ENCODE measurements at regions not wholly inside any gene's neighbourhood (a gene's known extent, or its start where the extent isn't known, plus 50 kb on each side); places are given as distances from the start of the nearest gene placed in this dataset.

DNA sequence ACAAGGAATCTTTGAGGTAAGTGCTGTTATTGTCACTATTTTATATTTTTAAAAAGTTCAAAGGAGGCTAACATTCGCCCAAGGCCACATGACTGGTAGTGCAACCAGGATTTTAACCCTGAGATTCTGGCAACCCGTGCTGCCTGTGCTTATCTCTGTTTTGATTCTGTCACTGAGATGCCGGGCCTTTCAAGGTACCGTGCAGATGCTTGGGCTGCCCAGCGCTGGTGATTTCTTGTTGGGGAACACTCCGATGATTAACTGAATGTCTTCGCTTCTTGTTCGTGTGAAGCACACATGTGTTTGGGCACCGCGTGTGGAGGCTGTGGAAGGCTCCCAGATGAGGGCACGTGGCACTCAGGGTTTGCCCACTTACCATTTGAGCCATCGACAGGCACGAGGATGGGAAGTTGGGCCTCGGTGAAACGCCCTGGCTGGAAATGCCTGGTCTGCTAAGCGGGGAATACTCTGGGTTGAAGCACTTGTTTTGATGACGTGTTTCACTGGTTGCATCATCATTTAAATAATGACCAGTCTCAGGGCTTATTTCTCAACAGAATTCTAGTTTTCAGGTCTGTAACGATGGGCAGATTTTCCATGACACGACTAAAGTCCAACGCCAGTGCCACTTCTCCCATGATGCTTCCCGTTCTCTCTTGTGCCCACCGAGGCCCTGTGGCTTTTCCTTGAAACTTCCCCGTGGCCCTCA is 392.7 kb downstream of the FGF9 start:
- TF ChIP-seq CTCF (IDR thresholded peaks at IDR 0.05) (no peak), EZH2 (IDR thresholded peaks at IDR 0.05; ENCODE audit: borderline replicate concordance, insufficient read depth, low read depth, low read length, poor library complexity, severe bottlenecking) (no peak)
- ATAC-seq (ENCODE audit: low read depth) (no peak), DNase-seq (no peak)
- Mint-ChIP-seq H3K4me1 (peaks cover 65% of the 10 kb centered on the region), H3K9me3 (ENCODE audit: insufficient read depth) (no peaks in the 10 kb centered on the region), H3K27ac (peak overlapping the region; percentile 34), H3K4me3 (peak overlapping the region; percentile 8), H3K27me3 (no peaks in the 10 kb centered on the region)
- Histone ChIP-seq H3K4me2 (replicated peaks; ENCODE audit: low read depth, low read length, poor library complexity, severe bottlenecking) (no peak overlapping the region), H3K4me1 (ENCODE audit: control insufficient read depth in 2 of 2, insufficient read depth in 2 of 2, low read length in 2 of 2) (peaks cover 39 to 44% of the 10 kb centered on the region in 2 donors), H3K27ac (ENCODE audit: low read length in 2 of 2) (no peak overlapping the region), H2AFZ (ENCODE audit: insufficient read depth, low read depth, low read length, poor library complexity, severe bottlenecking) (no peak overlapping the region), H3K36me3 (replicated peaks in 1 of 2; ENCODE audit: control extremely low read depth in 1 of 2, control insufficient read depth in 1 of 2, extremely low read depth in 1 of 2, insufficient read depth in 2 of 2, low read length in 1 of 2) (no peaks in the 10 kb centered on the region), H3K4me3 (ENCODE audit: control extremely low read depth in 1 of 5, extremely low read depth in 1 of 5, insufficient read depth in 1 of 5, low read depth in 2 of 5, low read length in 4 of 5) (no peak overlapping the region), H4K20me1 (ENCODE audit: control insufficient read depth, insufficient read depth, low read length, poor library complexity, severe bottlenecking) (no peaks in the 10 kb centered on the region), H3K27me3 (replicated peaks in 1 of 4; ENCODE audit: control extremely low read depth in 1 of 4, control insufficient read depth in 3 of 4, insufficient read depth in 4 of 4, low read length in 3 of 4) (no peaks in the 10 kb centered on the region), H3K9ac (ENCODE audit: low read length) (no peak overlapping the region), H3K9me3 (ENCODE audit: control extremely low read depth in 1 of 3, control insufficient read depth in 2 of 3, insufficient read depth in 1 of 3, low read length in 2 of 3) (peaks cover 0 to 2% (median 0%) of the 10 kb centered on the region in 3 donors), H3K79me2 (ENCODE audit: control insufficient read depth, insufficient read depth, low read length) (no peaks in the 10 kb centered on the region)
- 96% methylated on average over 23 of the region's 23 CpGs for WGBS (ENCODE audit: insufficient coverage)
- intact Hi-C loops (cut with micrococcal nuclease), result loop anchor here (5.0 kb wide), 2 partner anchors 214 to 391 kb away; partner anchors contain the start of gene FGF9
- POLR2A ChIA-PET, result interaction anchor here (0.6 kb wide), 1 partner anchor 46 kb away, joined by 3 read pairs; no protein-coding TSS in a partner anchor
- CTCF ChIA-PET, result no interaction called here

DNA sequence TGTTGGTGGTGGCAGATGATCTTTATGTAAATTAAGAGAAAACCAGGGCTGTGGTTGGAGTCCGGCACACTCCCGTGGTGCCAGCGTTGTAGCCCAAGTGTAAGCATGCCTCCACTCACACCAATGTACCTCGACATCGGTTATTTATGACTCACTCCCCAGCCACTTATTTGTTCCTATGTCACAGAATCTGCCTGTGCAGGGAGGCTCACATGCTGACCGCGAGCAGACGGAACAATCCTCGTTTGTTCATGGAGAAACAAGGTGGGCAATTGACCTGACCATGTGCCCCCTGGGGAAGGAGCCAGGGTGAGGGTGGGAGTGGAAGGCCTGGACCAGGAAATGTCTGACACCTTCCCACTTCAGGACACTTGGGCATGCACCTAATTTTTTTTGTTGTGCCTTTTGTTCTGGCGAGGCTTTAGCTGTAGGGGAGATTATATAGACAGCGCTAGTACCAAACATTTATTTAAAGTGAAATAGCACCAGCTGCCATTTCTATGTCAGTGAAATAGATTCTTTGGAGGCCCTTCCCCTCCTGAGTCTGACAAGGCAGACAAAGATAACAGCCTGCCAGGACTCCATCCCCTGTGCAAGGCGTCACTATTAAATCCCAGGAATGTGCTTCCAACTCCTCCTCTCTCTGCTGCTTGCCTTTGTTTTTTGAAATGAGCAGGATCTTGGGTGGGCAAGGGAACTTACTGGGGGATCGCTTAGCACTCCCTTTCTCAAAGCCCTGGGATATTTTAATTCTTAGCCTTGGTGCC is 394.2 kb downstream of the FGF9 start:
- Histone ChIP-seq H2AFZ (ENCODE audit: insufficient read depth, low read depth, low read length, poor library complexity, severe bottlenecking) (no peak overlapping the region), H3K9ac (ENCODE audit: low read length) (no peak overlapping the region), H3K27ac (ENCODE audit: low read length in 2 of 2) (no peak overlapping the region), H3K4me2 (replicated peaks; ENCODE audit: low read depth, low read length, poor library complexity, severe bottlenecking) (no peak overlapping the region), H3K9me3 (ENCODE audit: control extremely low read depth in 1 of 3, control insufficient read depth in 2 of 3, insufficient read depth in 1 of 3, low read length in 2 of 3) (peaks cover 0 to 2% (median 0%) of the 10 kb centered on the region in 3 donors), H4K20me1 (ENCODE audit: control insufficient read depth, insufficient read depth, low read length, poor library complexity, severe bottlenecking) (no peaks in the 10 kb centered on the region), H3K27me3 (replicated peaks in 1 of 4; ENCODE audit: control extremely low read depth in 1 of 4, control insufficient read depth in 3 of 4, insufficient read depth in 4 of 4, low read length in 3 of 4) (no peaks in the 10 kb centered on the region), H3K4me1 (ENCODE audit: control insufficient read depth in 2 of 2, insufficient read depth in 2 of 2, low read length in 2 of 2) (peaks cover 34 to 37% of the 10 kb centered on the region in 2 donors), H3K36me3 (replicated peaks in 1 of 2; ENCODE audit: control extremely low read depth in 1 of 2, control insufficient read depth in 1 of 2, extremely low read depth in 1 of 2, insufficient read depth in 2 of 2, low read length in 1 of 2) (no peaks in the 10 kb centered on the region), H3K4me3 (ENCODE audit: control extremely low read depth in 1 of 5, extremely low read depth in 1 of 5, insufficient read depth in 1 of 5, low read depth in 2 of 5, low read length in 4 of 5) (no peak overlapping the region), H3K79me2 (ENCODE audit: control insufficient read depth, insufficient read depth, low read length) (no peaks in the 10 kb centered on the region)
- DNase-seq (no peak), ATAC-seq (ENCODE audit: low read depth) (no peak)
- Mint-ChIP-seq H3K9me3 (ENCODE audit: insufficient read depth) (no peaks in the 10 kb centered on the region), H3K4me3 (no peak overlapping the region), H3K4me1 (peaks cover 57% of the 10 kb centered on the region), H3K27ac (no peak overlapping the region), H3K27me3 (no peaks in the 10 kb centered on the region)
- ChIA-PET POLR2A (no interaction called here), CTCF (no interaction called here)
- WGBS (ENCODE audit: insufficient coverage), result 92% methylated on average over 9 of the region's 13 CpGs
- intact Hi-C loops (cut with micrococcal nuclease), result loop anchor here (5.0 kb wide), 2 partner anchors 212 to 393 kb away; partner anchors contain the start of gene FGF9
- TF ChIP-seq CTCF (IDR thresholded peaks at IDR 0.05) (no peak), EZH2 (IDR thresholded peaks at IDR 0.05; ENCODE audit: borderline replicate concordance, insufficient read depth, low read depth, low read length, poor library complexity, severe bottlenecking) (no peak)

Data from B cell (primary cell).